HG03139 (cell line): ENCODE measurements at regions not wholly inside any gene's neighbourhood (a gene's known extent, or its start where the extent isn't known, plus 50 kb on each side); places are given as distances from the start of the nearest gene placed in this dataset.

Experiments used
- ATAC-seq: cut with Tn5 transposase; IDR thresholded peaks from one replicate; pipeline ENCODE4 v1.9.1; 2021; ENCODE audit not compliant: unreplicated experiment

- no peak for ATAC-seq
Observed at GRCh38 chr4:117425636-117426035, 340.3 kb upstream of the TRAM1L1 start.

- ATAC-seq = no peak
Observed at GRCh38 chr4:117428536-117428935, 343.2 kb upstream of the TRAM1L1 start.

- no peak for ATAC-seq
Observed at GRCh38 chr4:117429061-117429460, 343.7 kb upstream of the TRAM1L1 start.

- ATAC-seq = no peak
Observed at GRCh38 chr4:117429506-117429905, 344.1 kb upstream of the TRAM1L1 start.

- no peak for ATAC-seq
Observed at GRCh38 chr4:117434424-117434823, 349.0 kb upstream of the TRAM1L1 start.

GRCh38 chr4:117447925-117448324 lies 362.5 kb upstream of the TRAM1L1 start:
- no peak for ATAC-seq

GRCh38 chr4:117455088-117455487 lies 369.7 kb upstream of the TRAM1L1 start:
- no peak for ATAC-seq

GRCh38 chr4:117466388-117466787 lies 381.0 kb upstream of the TRAM1L1 start:
- ATAC-seq = no peak

GRCh38 chr4:117467404-117467803 lies 382.0 kb upstream of the TRAM1L1 start:
- no peak for ATAC-seq

- ATAC-seq = no peak
Observed at GRCh38 chr4:117474987-117475386, 389.6 kb upstream of the TRAM1L1 start.

- ATAC-seq = no peak
Observed at GRCh38 chr4:117477925-117478324, 392.5 kb upstream of the TRAM1L1 start.

GRCh38 chr4:117478702-117479101 lies 393.3 kb upstream of the TRAM1L1 start:
- ATAC-seq = no peak

GRCh38 chr4:117479673-117480072 lies 394.3 kb upstream of the TRAM1L1 start:
- ATAC-seq = no peak

GRCh38 chr4:117481742-117482141 lies 396.4 kb upstream of the TRAM1L1 start:
- no peak for ATAC-seq

- ATAC-seq = no peak
Observed at GRCh38 chr4:117488692-117489091, 403.3 kb upstream of the TRAM1L1 start.

GRCh38 chr4:117489107-117489506 lies 403.7 kb upstream of the TRAM1L1 start:
- no peak for ATAC-seq

- ATAC-seq = no peak
Observed at GRCh38 chr4:117491516-117491915, 406.1 kb upstream of the TRAM1L1 start.

- no peak for ATAC-seq
Observed at GRCh38 chr4:117495802-117496201, 410.4 kb upstream of the TRAM1L1 start.

- ATAC-seq = no peak
Observed at GRCh38 chr4:117512414-117512813, 427.0 kb upstream of the TRAM1L1 start.

GRCh38 chr4:117514391-117515175 lies 429.2 kb upstream of the TRAM1L1 start:
- no peak for ATAC-seq

GRCh38 chr4:117515921-117516320 lies 430.5 kb upstream of the TRAM1L1 start:
- no peak for ATAC-seq

- no peak for ATAC-seq
Observed at GRCh38 chr4:117527601-117528000, 442.2 kb upstream of the TRAM1L1 start.

- ATAC-seq = no peak
Observed at GRCh38 chr4:117529401-117529800, 444.0 kb upstream of the TRAM1L1 start.
